HG03108 (cell line): ENCODE measurements at regions not wholly inside any gene's neighbourhood (a gene's known extent, or its start where the extent isn't known, plus 50 kb on each side); places are given as distances from the start of the nearest gene placed in this dataset.

ENCODE experiments used
- ATAC-seq: cut with Tn5 transposase; IDR thresholded peaks from one replicate; pipeline ENCODE4 v1.9.1; 2021; ENCODE audit warnings: moderate library complexity; ENCODE audit not compliant: unreplicated experiment

GRCh38 chr6:5946701-5947100 lies 60.0 kb downstream of the NRN1 start:
- no peak for ATAC-seq

- no peak for ATAC-seq
These were observed 60.5 kb downstream of the NRN1 start for GRCh38 chr6:5946181-5946580.

GRCh38 chr6:5943591-5943990 lies 63.1 kb downstream of the NRN1 start:
- ATAC-seq, result no peak

GRCh38 chr6:5942591-5942990 lies 64.1 kb downstream of the NRN1 start:
- no peak for ATAC-seq

GRCh38 chr6:5941188-5941587 lies 65.5 kb downstream of the NRN1 start:
- no peak for ATAC-seq

GRCh38 chr6:5938934-5939333 lies 67.8 kb downstream of the NRN1 start:
- no peak for ATAC-seq

GRCh38 chr6:5937936-5938706 lies 68.6 kb downstream of the NRN1 start:
- no peak for ATAC-seq

- ATAC-seq, result no peak
These were observed 69.4 kb downstream of the NRN1 start for GRCh38 chr6:5937169-5937909.

GRCh38 chr6:5936631-5937030 lies 70.1 kb downstream of the NRN1 start:
- no peak for ATAC-seq

- ATAC-seq, result no peak
These were observed 70.6 kb downstream of the NRN1 start for GRCh38 chr6:5936140-5936539.

GRCh38 chr6:5930968-5931367 lies 75.8 kb downstream of the NRN1 start:
- no peak for ATAC-seq

GRCh38 chr6:5930143-5930770 lies 76.5 kb downstream of the NRN1 start:
- ATAC-seq, result no peak

GRCh38 chr6:5923840-5924239 lies 82.9 kb downstream of the NRN1 start:
- ATAC-seq, result no peak

GRCh38 chr6:5922230-5922629 lies 84.5 kb downstream of the NRN1 start:
- no peak for ATAC-seq

GRCh38 chr6:5909721-5910120 lies 97.0 kb downstream of the NRN1 start:
- ATAC-seq, result no peak

- ATAC-seq, result no peak
These were observed 99.9 kb downstream of the NRN1 start for GRCh38 chr6:5906842-5907241.

- ATAC-seq, result no peak
These were observed 100.4 kb downstream of the NRN1 start for GRCh38 chr6:5906340-5906670.

GRCh38 chr6:5905431-5906339 lies 101.0 kb downstream of the NRN1 start:
- no peak for ATAC-seq

- no peak for ATAC-seq
These were observed 102.2 kb downstream of the NRN1 start for GRCh38 chr6:5904532-5904931.

- no peak for ATAC-seq
These were observed 107.3 kb downstream of the NRN1 start for GRCh38 chr6:5899216-5900045.
